HG03103 (cell line): ENCODE measurements at regions not wholly inside any gene's neighbourhood (a gene's known extent, or its start where the extent isn't known, plus 50 kb on each side); places are given as distances from the start of the nearest gene placed in this dataset.

Source experiments
- ATAC-seq: cut with Tn5 transposase; IDR thresholded peaks from one replicate; pipeline ENCODE4 v1.9.1; 2021; ENCODE audit warnings: low read depth; ENCODE audit not compliant: unreplicated experiment

GRCh38 chr4:36492590-36492989, 211.2 kb downstream of the DTHD1 start:
- no peak for ATAC-seq

GRCh38 chr4:36493251-36493650, 211.8 kb downstream of the DTHD1 start:
- ATAC-seq, result no peak

GRCh38 chr4:36494016-36494415, 212.6 kb downstream of the DTHD1 start:
- ATAC-seq, result no peak

GRCh38 chr4:36494747-36495146, 213.3 kb downstream of the DTHD1 start:
- no peak for ATAC-seq

GRCh38 chr4:36502350-36502749, 220.9 kb downstream of the DTHD1 start:
- no peak for ATAC-seq

- ATAC-seq, result no peak
Observed at GRCh38 chr4:36508394-36508793, 227.0 kb downstream of the DTHD1 start.

- ATAC-seq, result no peak
Observed at GRCh38 chr4:36509845-36510244, 228.4 kb downstream of the DTHD1 start.

- no peak for ATAC-seq
Observed at GRCh38 chr4:36511785-36512184, 230.4 kb downstream of the DTHD1 start.

GRCh38 chr4:36516522-36517095, 235.2 kb downstream of the DTHD1 start:
- ATAC-seq, result no peak

GRCh38 chr4:36523182-36523581, 241.8 kb downstream of the DTHD1 start:
- ATAC-seq, result no peak

- ATAC-seq, result no peak
Observed at GRCh38 chr4:36532670-36533379, 251.4 kb downstream of the DTHD1 start.

- ATAC-seq, result no peak
Observed at GRCh38 chr4:36533944-36534343, 252.5 kb downstream of the DTHD1 start.

GRCh38 chr4:36547383-36547782, 266.0 kb downstream of the DTHD1 start:
- no peak for ATAC-seq

GRCh38 chr4:36549252-36549651, 267.8 kb downstream of the DTHD1 start:
- no peak for ATAC-seq

- no peak for ATAC-seq
Observed at GRCh38 chr4:36549992-36550391, 268.6 kb downstream of the DTHD1 start.

- peak; percentile 84 for ATAC-seq
Observed at GRCh38 chr4:36551697-36552214, 270.3 kb downstream of the DTHD1 start.

GRCh38 chr4:36553029-36553428, 271.6 kb downstream of the DTHD1 start:
- ATAC-seq, result no peak

- ATAC-seq, result no peak
Observed at GRCh38 chr4:36553453-36553852, 272.0 kb downstream of the DTHD1 start.

- no peak for ATAC-seq
Observed at GRCh38 chr4:36556984-36557383, 275.6 kb downstream of the DTHD1 start.

GRCh38 chr4:36568575-36568974, 287.2 kb downstream of the DTHD1 start:
- ATAC-seq, result no peak

- ATAC-seq, result no peak
Observed at GRCh38 chr4:36573441-36573840, 292.0 kb downstream of the DTHD1 start.

- ATAC-seq, result no peak
Observed at GRCh38 chr4:36574816-36575215, 293.4 kb downstream of the DTHD1 start.
